GM12892 (cell line): ENCODE measurements at regions not wholly inside any gene's neighbourhood (a gene's known extent, or its start where the extent isn't known, plus 50 kb on each side); places are given as distances from the start of the nearest gene placed in this dataset.

ENCODE experiments used
- POLR2A ChIP-seq: IDR thresholded peaks from 2 replicates; pipeline ENCODE4 v1.6.1; 2011; ENCODE audit warnings: low read depth, low read length, control low read depth
- POLR2AphosphoS5 ChIP-seq: IDR thresholded peaks from 2 replicates; pipeline ENCODE4 v1.6.1; 2011; ENCODE audit warnings: low read depth, low read length, control low read depth
- TAF1 ChIP-seq: IDR thresholded peaks from 2 replicates; pipeline ENCODE4 v1.6.1; 2011; ENCODE audit warnings: low read depth, mild to moderate bottlenecking, control low read depth, low read length, borderline replicate concordance

DNA sequence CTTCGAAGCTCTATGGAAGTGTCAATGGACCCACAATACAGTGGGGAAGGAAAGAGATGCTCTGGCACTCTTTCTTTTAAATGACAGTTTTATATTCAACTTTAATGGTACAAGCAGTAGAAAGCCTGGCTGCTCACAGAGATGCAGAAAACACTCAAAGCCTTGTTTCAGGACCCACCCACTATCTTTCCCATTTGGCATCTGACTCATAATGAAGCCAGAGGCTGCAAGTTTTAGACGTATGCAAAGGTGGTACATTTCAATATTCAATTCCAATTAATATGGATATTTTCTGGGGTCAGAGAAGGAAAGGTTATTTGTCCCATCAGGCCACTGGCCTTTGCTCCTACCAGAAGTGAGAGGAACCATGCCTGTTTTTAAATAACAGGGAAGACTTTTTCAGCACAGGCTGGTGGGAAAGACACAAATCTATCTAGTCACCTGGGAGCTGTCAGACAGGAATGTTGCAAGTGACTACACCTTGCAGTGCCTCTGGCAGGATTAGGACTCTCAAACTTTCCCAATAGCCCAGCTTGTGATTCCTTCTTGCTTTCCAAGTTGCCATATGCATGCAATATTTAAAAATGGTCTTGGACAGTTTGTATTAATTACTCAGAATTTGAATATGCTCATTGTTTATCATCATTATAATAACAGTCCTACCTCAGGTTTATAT, 70.0 kb upstream of the RAB40AL start:
- TF ChIP-seq POLR2A (no peak), POLR2AphosphoS5 (no peak), TAF1 (no peak)
